OCI-LY3 (cell line): ENCODE measurements at regions not wholly inside any gene's neighbourhood (a gene's known extent, or its start where the extent isn't known, plus 50 kb on each side); places are given as distances from the start of the nearest gene placed in this dataset.
"Not testable (repeated sequence)": the region's sequence is repeated elsewhere in the genome, so short reads cannot be mapped to it uniquely, and the experiment has no call there.

Experiments
- H2AFZ ChIP-seq: fragments of 200-600, 300-600 bp; shearing (Covaris generic); 2 replicates; pipeline ENCODE4 v1.6.0; 2014; ENCODE audit warnings: antibody characterized with exemption, low read depth, low read length
- H3K27ac ChIP-seq: fragments of 200-600, 300-600 bp; sonication (generic); 2 replicates; pipeline ENCODE4 v1.5.1; 2014; ENCODE audit warnings: mild to moderate bottlenecking, low read length, moderate library complexity, mixed read lengths
- H3K27me3 ChIP-seq: fragments of 200-600, 300-600 bp; sonication (generic); 2 replicates; pipeline ENCODE4 v1.6.1; 2014; ENCODE audit warnings: low read depth, low read length, mixed read lengths
- H3K36me3 ChIP-seq: fragments of 200-600, 300-600 bp; sonication (generic); replicated peaks from 2 replicates; pipeline ENCODE3; 2014; ENCODE audit warnings: low read depth, low read length, mixed read lengths
- H3K4me1 ChIP-seq: fragments of 300-600, 200-600 bp; sonication (generic); 2 replicates; pipeline ENCODE4 v1.6.1; 2014; ENCODE audit warnings: low read length, mixed read lengths
- H3K4me2 ChIP-seq: fragments of 200-600, 300-600 bp; sonication (generic); 2 replicates; pipeline ENCODE4 v1.6.1; 2014; ENCODE audit warnings: low read length, mixed read lengths
- H3K4me3 ChIP-seq: fragments of 300-600, 200-600 bp; sonication (generic); 2 replicates; pipeline ENCODE4 v1.5.1; 2014; ENCODE audit warnings: antibody characterized with exemption, mild to moderate bottlenecking, low read length, moderate library complexity
- H3K79me2 ChIP-seq: fragments of 300-600, 200-600 bp; shearing (Covaris generic); 2 replicates; pipeline ENCODE4 v1.6.1; 2014; ENCODE audit warnings: mild to moderate bottlenecking, low read length, mixed read lengths
- H3K9ac ChIP-seq: fragments of 300-600, 200-600 bp; shearing (Covaris generic); 2 replicates; pipeline ENCODE4 v1.6.0; 2014; ENCODE audit warnings: mild to moderate bottlenecking, low read length, moderate library complexity
- H3K9me3 ChIP-seq: fragments of 200-600, 300-600 bp; shearing (Covaris generic); 2 replicates; pipeline ENCODE4 v1.6.1; 2014; ENCODE audit warnings: low read length, mixed read lengths; ENCODE audit not compliant: insufficient read depth
- H4K20me1 ChIP-seq: fragments of 200-600, 300-600 bp; sonication (generic); 2 replicates; pipeline ENCODE4 v1.6.1; 2016; ENCODE audit warnings: low read length, mixed read lengths; ENCODE audit not compliant: insufficient read depth
- EZH2phosphoT487 ChIP-seq: fragments of 200-600 bp; shearing (Covaris generic); IDR thresholded peaks from 2 replicates; pipeline ENCODE4 v1.6.1; 2018; ENCODE audit warnings: antibody characterized with exemption, mixed run types, low read depth
- TF ChIP-seq, protein P1 (sequence below): fragments of 200-600, 300-600 bp; sonication (generic); IDR thresholded peaks from 2 replicates; pipeline ENCODE4 v1.5.1; 2014; ENCODE audit warnings: antibody characterized with exemption, low read length, low read depth

GRCh38 chr10:121393522-121393921 is 204.7 kb downstream of the FGFR2 start:
- Histone ChIP-seq H3K9me3 (no peaks in the 10 kb centered on the region), H3K36me3 (no peaks in the 10 kb centered on the region), H3K4me1 (no peaks in the 10 kb centered on the region), H3K79me2 (no peaks in the 10 kb centered on the region), H3K9ac (no peak overlapping the region), H3K27me3 (no peaks in the 10 kb centered on the region), H4K20me1 (no peaks in the 10 kb centered on the region), H3K4me3 (no peak overlapping the region), H2AFZ (no peak overlapping the region), H3K4me2 (no peak overlapping the region), H3K27ac (no peak overlapping the region)
- TF ChIP-seq EZH2phosphoT487 = no peak
- TF ChIP-seq, protein P1, sequence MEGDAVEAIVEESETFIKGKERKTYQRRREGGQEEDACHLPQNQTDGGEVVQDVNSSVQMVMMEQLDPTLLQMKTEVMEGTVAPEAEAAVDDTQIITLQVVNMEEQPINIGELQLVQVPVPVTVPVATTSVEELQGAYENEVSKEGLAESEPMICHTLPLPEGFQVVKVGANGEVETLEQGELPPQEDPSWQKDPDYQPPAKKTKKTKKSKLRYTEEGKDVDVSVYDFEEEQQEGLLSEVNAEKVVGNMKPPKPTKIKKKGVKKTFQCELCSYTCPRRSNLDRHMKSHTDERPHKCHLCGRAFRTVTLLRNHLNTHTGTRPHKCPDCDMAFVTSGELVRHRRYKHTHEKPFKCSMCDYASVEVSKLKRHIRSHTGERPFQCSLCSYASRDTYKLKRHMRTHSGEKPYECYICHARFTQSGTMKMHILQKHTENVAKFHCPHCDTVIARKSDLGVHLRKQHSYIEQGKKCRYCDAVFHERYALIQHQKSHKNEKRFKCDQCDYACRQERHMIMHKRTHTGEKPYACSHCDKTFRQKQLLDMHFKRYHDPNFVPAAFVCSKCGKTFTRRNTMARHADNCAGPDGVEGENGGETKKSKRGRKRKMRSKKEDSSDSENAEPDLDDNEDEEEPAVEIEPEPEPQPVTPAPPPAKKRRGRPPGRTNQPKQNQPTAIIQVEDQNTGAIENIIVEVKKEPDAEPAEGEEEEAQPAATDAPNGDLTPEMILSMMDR = no peak

DNA sequence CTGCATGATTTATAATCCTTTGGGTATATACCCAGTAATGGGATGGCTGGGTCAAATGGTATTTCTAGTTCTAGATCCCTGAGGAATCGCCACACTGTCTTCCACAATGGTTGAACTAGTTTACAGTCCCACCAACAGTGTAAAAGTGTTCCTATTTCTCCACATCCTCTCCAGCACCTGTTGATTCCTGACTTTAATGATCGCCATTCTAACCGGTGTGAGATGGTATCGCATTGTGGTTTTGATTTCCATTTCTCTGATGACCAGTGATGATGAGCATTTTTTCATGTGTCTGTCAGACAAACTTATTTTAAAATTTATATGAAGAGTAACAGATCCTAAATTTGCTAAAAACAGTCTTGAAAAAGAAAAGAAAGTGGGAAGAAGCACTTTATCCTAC is 197.7 kb downstream of the FGFR2 start:
- H3K4me2 ChIP-seq, H2AFZ ChIP-seq, H3K27ac ChIP-seq, H4K20me1 ChIP-seq, H3K4me1 ChIP-seq, H3K9ac ChIP-seq, H3K79me2 ChIP-seq, H3K9me3 ChIP-seq, H3K27me3 ChIP-seq, H3K4me3 ChIP-seq, H3K36me3 ChIP-seq: not testable (repeated sequence)

GRCh38 chr10:121403527-121403926 is 194.7 kb downstream of the FGFR2 start:
- no peaks in the 10 kb centered on the region for H3K27me3 ChIP-seq
- H3K9me3 ChIP-seq = no peaks in the 10 kb centered on the region
- TF ChIP-seq EZH2phosphoT487 = no peak
- TF ChIP-seq, protein P1 = no peak
- no peak overlapping the region for H3K9ac ChIP-seq
- no peaks in the 10 kb centered on the region for H4K20me1 ChIP-seq
- no peaks in the 10 kb centered on the region for H3K36me3 ChIP-seq
- no peak overlapping the region for H3K4me3 ChIP-seq
- no peaks in the 10 kb centered on the region for H3K79me2 ChIP-seq
- no peak overlapping the region for H3K4me2 ChIP-seq
- no peak overlapping the region for H2AFZ ChIP-seq
- H3K27ac ChIP-seq = no peak overlapping the region
- no peaks in the 10 kb centered on the region for H3K4me1 ChIP-seq

DNA sequence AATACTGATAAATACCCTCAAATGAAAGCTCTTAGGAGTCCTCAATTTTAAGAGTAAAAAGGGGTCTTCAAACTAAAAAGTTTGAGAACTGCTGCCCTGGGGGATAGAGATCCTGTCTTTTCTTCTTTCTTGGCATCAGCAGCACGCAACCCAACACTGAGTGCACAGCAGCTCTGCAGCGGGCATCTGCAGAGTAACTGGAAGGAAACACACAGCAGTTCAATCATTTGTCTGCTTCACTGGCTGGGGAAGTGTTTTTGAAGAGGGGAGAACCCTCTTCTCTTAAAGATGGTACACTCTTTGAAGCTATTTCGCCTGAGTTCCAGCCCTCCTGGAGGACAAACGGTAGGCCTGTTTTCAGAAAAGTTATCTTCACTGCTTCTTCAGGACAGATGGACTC is 193.6 kb downstream of the FGFR2 start:
- no peaks in the 10 kb centered on the region for H3K9me3 ChIP-seq
- H3K4me2 ChIP-seq = no peak overlapping the region
- no peak overlapping the region for H2AFZ ChIP-seq
- no peaks in the 10 kb centered on the region for H3K36me3 ChIP-seq
- no peak overlapping the region for H3K4me3 ChIP-seq
- no peak overlapping the region for H3K9ac ChIP-seq
- TF ChIP-seq, protein P1 = no peak
- no peak for TF ChIP-seq EZH2phosphoT487
- no peaks in the 10 kb centered on the region for H3K27me3 ChIP-seq
- no peak overlapping the region for H3K27ac ChIP-seq
- H3K79me2 ChIP-seq = no peaks in the 10 kb centered on the region
- no peaks in the 10 kb centered on the region for H3K4me1 ChIP-seq
- no peaks in the 10 kb centered on the region for H4K20me1 ChIP-seq

DNA sequence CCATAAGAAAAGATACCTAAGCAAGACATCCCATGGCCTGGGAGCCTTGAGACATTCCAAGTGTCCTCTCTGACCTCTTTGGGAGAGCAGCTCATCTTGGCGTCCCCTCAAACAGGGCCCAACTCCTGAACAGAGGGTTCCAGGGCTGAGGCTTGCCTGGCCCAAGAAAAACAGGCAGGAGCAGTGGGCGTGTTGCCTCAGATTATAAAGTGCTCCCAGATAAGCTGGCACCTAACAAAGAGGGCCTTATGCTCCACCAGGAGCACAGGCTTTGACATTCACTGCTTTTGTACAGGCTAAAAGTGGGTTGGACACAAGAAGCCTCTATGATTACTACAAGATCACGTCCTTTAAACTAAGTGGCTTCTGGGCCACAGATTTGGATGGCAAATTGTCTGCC is 193.1 kb downstream of the FGFR2 start:
- Histone ChIP-seq H3K4me2 (no peak overlapping the region), H2AFZ (no peak overlapping the region), H4K20me1 (no peaks in the 10 kb centered on the region), H3K27ac (no peak overlapping the region), H3K27me3 (no peaks in the 10 kb centered on the region), H3K79me2 (no peaks in the 10 kb centered on the region), H3K9me3 (no peaks in the 10 kb centered on the region), H3K4me1 (no peaks in the 10 kb centered on the region), H3K4me3 (no peak overlapping the region), H3K36me3 (no peaks in the 10 kb centered on the region), H3K9ac (no peak overlapping the region)
- TF ChIP-seq EZH2phosphoT487 = no peak
- TF ChIP-seq, protein P1 = no peak
